OCI-M2 (cell line): ENCODE measurements at regions not wholly inside any gene's neighbourhood (a gene's known extent, or its start where the extent isn't known, plus 50 kb on each side); places are given as distances from the start of the nearest gene placed in this dataset.

Experiments used
- DNase-seq: peaks from one replicate; lab custom pipeline; 2025; ENCODE audit not compliant: unreplicated experiment; lab: John Stamatoyannopoulos, UW

GRCh38 chr18:78771496-78772359 is 207.9 kb upstream of the SALL3 start:
- DNase-seq: no peak

DNA sequence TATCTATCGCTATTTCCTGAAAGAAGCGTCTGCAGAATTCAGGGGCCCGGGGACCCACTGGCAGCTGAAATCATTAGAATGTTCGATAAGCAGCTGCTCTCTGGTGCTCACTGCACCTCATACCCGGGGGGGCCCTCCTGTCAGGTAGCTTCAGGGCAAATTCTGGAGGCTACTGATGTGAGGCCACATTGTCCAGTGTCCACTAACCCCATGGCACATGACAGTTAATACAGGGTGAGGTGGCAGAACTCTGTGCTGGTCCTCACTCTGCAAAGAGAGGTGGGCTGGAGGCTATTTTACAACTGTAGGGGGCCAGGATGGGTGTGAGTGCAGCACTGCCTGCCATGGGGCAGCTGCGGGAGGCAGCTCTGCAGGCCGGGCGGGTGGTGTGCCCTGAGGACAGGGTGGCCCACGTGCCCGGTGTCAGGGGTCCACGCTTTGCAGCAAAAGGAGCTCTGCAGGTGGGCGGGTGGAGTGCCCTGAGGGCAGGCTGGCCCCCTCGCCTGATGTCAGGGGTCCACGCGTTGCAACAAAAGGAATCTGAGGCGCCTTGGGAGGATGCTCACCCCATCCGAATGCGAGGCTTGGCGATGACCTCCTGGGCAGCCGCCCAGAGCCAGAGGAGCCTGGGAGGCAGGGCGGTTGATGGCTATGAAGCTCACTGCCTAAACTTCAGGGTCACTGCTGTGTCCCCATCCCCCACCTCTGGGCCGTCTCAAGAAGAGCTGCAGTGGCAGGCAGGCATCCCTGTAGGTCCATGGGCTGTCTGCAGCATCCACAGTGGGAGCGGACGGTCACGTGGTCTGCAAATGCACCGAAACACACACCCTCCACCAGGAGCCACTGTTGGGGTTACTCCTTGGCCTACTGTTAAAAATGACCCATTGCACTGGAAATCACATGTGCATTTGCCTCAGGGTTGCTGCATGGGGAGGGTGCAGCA is 207.0 kb upstream of the SALL3 start:
- no peak for DNase-seq

DNA sequence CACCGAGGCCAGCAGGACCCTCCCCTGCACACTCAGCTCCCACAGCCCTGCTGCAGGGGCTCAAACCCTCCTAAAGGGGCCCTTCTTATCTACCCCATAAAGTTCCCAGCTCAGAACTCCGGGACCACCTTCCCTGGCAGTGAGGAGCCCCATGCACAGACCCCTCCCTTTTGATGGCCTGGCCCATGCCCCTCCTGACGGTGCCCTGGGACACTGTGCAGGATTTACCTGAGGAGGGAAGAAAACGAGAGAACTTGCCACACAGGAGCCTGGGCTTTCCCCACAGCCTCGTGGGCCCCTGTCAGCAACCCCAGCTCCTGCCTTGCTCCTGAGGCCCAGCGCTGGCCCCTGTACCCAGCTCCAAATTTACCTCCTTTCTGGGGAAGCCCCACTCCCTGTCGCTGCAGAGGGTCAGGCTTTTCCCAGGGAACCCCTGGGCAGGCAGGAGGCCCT is 206.3 kb upstream of the SALL3 start:
- DNase-seq: no peak

GRCh38 chr18:78773819-78774218 is 205.8 kb upstream of the SALL3 start:
- no peak for DNase-seq

DNA sequence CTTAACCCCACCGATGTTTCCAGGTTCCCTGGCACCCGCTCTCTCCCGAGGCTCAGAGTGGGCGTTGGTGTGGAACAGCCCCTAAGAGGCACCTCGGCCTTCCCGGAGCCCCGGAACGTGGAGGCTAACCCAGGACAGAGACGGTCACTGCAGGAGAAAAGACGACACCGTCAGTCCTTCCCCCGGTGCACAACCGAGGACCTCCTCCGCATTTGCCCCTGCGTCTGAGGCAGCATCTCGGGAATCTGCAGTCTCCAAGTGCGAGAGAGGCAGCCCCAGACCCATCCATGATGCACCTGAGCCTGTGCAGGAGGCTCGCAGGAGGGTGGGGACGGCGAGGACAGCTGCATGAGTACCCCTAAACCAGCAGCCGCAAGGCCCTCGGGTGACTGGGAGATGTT is 204.9 kb upstream of the SALL3 start:
- no peak for DNase-seq

- DNase-seq: no peak
Observed at GRCh38 chr18:78776151-78776550, 203.5 kb upstream of the SALL3 start.

GRCh38 chr18:78776706-78777285 is 202.8 kb upstream of the SALL3 start:
- DNase-seq: no peak

DNA sequence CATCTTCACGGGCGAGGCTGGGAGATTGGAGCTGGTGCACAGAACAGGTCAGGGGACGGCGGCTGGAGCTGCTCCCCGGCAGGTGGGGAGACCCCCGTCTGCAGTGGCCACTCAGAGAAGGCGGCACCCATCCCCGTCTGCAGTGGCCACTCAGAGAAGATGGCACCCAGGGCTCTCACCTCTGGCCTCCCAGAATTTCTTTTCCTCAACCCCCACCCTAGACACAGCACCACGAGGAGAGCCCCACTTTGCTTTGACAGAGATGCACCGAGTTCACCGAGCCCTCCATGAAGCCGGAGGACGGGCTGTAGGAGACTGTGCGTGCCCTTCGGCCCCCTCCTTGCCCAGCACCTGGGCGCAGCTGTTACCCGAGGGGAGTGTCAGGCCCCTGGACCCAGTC is 201.6 kb upstream of the SALL3 start:
- DNase-seq: no peak

DNA sequence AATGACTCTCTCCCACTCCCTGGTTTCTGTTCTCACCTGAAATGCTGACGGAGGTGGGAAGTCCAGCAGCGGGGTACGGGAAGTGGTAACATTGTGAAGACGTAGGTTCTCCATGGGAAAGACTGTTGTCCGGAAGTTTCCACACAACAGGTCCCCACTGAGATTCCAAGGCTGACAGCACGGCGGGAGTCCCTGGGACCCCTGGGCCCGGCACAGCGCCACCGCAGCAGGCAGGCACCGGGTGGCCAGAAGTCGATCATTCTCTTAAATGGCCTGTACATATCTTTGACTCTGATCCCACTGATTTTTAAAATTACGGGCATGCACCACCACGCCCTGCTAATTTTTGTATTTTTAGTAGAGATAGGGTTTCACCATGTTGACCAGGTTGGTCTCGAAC is 201.0 kb upstream of the SALL3 start:
- DNase-seq: no peak

GRCh38 chr18:78779996-78780718 is 199.5 kb upstream of the SALL3 start:
- no peak for DNase-seq

DNA sequence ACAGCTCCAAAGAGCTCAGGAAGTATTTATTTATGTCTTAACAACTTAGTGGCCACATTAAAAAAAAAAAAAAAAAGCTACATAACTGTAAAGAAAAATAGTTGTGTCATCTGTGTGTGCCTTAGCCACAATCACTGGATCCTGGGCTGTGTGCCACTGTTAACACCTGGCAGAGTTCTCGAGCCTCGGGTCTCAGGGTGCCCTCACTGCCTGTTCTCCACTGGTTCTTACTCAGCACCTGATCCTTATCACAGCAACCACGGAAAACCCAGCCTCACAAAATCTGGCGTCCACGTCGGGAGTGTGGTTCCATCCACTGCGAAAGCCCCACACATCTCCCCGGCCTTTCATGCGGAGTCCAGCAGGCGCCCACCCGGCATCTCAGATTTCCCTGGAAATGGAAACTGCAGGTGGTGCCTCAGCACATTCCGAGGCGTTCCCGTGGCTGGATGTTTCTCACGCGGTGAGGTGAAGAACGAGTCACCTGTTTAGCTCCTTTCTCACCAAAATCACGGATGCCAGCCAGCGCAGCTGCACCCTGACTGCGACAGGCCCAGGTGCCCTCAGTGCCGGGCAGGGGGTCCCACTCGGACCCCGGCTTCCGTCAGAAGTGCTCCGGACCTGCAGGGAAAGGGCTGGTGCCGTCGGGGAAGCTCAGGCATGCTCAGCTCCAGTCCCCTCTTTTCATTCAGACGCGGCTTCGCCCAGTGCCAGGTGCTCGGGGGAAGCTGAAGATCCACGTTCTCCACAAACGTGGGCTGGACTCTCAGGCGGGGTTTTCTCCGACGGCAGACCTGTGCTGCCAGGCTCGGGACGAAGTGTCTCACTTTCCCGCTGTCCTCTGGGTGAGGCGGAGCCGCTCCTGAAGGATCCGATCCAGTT is 198.7 kb upstream of the SALL3 start:
- no peak for DNase-seq

GRCh38 chr18:78781601-78781960 is 198.0 kb upstream of the SALL3 start:
- no peak for DNase-seq

DNA sequence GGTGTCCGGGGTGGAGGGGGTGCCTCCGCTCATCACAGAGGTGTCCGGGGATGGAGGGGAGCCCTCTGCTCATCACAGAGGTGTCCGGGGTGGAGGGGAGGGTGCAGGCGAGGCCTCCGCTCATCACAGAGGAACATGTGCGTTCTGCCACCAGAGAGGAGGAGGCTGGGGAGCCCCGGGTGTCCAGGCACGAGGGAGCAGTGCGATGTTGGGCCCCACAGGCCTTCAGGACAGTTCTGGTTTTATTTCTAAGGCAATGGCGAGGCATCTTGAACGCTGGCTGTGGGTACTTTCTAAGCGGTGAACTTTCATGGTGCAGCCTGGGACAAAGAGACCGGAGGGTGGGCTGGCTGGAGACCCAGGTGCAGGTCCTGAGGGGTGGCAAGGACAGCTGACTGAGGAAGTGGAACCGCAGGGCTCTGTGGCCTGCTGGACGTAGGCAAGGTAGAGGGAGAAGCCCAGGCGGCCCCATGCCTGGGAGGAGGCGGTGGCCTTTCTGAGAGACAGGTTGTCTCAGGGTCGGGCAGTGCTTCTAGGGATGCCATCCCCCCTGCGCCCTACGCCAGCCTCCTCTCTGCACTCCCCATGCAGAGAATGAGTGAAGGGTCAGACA is 196.6 kb upstream of the SALL3 start:
- DNase-seq: no peak

DNA sequence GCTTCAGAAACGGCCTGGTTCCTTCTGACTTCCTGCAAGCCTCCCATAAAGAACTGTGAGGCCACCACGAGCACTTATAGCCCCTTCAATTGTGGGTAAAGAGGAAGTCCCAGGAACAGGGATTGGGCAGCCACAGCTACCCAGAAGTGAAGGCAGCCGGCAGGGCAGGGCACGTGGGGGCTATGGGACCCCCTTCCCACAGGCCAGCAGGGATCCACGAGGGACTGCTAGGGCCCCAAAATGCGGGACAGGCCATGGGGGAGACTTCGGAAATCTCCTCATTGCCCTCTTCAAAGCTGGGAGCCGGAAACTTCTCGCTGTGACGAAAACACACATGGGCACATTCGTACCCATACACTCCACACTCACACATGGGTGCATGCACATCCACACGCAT is 196.1 kb upstream of the SALL3 start:
- DNase-seq: no peak

GRCh38 chr18:78784861-78785260 is 194.8 kb upstream of the SALL3 start:
- DNase-seq: no peak

GRCh38 chr18:78785706-78786105 is 193.9 kb upstream of the SALL3 start:
- DNase-seq: no peak

GRCh38 chr18:78786776-78787175 is 192.8 kb upstream of the SALL3 start:
- no peak for DNase-seq

- DNase-seq: no peak
Observed at GRCh38 chr18:78787751-78788150, 191.9 kb upstream of the SALL3 start.

- DNase-seq: no peak
Observed at GRCh38 chr18:78788161-78788560, 191.5 kb upstream of the SALL3 start.

DNA sequence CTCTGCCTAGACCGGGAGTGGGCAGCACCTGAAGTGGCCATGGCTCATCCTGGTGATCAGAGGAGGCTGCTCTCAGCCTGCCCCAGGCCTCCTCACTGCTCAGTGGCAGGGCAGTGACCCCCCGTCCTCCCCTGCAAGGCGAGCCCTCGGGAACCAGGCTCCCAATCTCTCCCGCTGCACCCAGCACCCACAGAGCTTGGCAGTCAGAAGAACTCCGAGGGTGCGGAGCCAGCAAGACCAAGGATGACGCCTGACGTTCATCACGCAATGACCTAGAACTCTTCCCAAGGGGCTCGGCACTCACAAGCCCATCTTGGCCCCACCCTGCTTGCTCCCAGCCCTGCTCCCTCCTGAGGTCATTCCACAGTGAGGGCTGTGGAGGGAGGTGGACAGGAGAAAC is 189.8 kb upstream of the SALL3 start:
- DNase-seq: no peak
